Esophagus muscularis mucosa (tissue), 4 donors: ENCODE measurements at regions not wholly inside any gene's neighbourhood (a gene's known extent, or its start where the extent isn't known, plus 50 kb on each side); places are given as distances from the start of the nearest gene placed in this dataset.

Source experiments
- EP300 ChIP-seq: sonication (generic); formaldehyde crosslinking; IDR thresholded peaks from one replicate; pipeline ENCODE4 v1.6.1; 2017; ENCODE audit warnings: antibody characterized with exemption
- POLR2A ChIP-seq: fragments of 450-650 bp; IDR thresholded peaks from one replicate; pipeline ENCODE4 v1.6.1; 2017; ENCODE audit warnings: antibody characterized with exemption, moderate library complexity, mild to moderate bottlenecking, low read depth
- POLR2AphosphoS5 ChIP-seq, 2 donors: sonication (generic); formaldehyde crosslinking; IDR thresholded peaks; one replicate each; pipeline ENCODE4 v1.6.1; 2017; ENCODE audit warnings: antibody characterized with exemption in 2 of 2
- TF ChIP-seq, protein P1 (sequence below), 3 experiments: fragments of 200-600 bp in 2 of 3; fragments of 450-650 bp in 1 of 3; sonication (generic) in 2 of 3; IDR thresholded peaks; one replicate each; pipeline ENCODE4 v1.5.1; 2017 to 2019; ENCODE audit warnings: antibody characterized with exemption in 3 of 3, mild to moderate bottlenecking in 2 of 3, moderate library complexity in 1 of 3

DNA sequence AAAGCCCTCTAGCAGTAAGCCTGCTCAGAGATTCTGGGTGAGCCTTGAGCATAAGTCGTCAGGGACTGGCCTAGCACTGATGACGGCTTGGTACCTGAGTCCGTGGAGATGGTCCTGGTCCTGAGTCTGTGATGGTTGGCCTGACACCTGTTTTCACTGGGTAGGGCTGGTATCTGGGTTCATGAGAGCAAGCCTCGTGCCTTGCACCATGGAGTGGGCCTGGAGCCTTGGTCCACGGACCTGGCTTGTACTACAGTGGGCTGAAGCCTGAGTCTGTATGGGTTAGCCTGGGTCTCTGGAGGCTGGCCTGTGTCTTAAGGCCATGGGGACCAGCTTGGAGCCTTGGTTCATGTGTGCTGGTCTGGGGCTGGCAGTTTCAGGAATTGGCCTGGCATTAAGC, 310.3 kb upstream of the ISL1 start:
- TF ChIP-seq, protein P1, sequence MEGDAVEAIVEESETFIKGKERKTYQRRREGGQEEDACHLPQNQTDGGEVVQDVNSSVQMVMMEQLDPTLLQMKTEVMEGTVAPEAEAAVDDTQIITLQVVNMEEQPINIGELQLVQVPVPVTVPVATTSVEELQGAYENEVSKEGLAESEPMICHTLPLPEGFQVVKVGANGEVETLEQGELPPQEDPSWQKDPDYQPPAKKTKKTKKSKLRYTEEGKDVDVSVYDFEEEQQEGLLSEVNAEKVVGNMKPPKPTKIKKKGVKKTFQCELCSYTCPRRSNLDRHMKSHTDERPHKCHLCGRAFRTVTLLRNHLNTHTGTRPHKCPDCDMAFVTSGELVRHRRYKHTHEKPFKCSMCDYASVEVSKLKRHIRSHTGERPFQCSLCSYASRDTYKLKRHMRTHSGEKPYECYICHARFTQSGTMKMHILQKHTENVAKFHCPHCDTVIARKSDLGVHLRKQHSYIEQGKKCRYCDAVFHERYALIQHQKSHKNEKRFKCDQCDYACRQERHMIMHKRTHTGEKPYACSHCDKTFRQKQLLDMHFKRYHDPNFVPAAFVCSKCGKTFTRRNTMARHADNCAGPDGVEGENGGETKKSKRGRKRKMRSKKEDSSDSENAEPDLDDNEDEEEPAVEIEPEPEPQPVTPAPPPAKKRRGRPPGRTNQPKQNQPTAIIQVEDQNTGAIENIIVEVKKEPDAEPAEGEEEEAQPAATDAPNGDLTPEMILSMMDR (IDR thresholded peaks at IDR 0.05) = no peak
- TF ChIP-seq POLR2AphosphoS5 (IDR thresholded peaks at IDR 0.05) = no peak
- TF ChIP-seq EP300 = no peak
- no peak for TF ChIP-seq POLR2A
